MM.1S (cell line): ENCODE measurements at regions not wholly inside any gene's neighbourhood (a gene's known extent, or its start where the extent isn't known, plus 50 kb on each side); places are given as distances from the start of the nearest gene placed in this dataset.

ENCODE experiments used
- EZH2 ChIP-seq: fragments of 300-600 bp; sonication (generic); optimal IDR thresholded peaks from 2 replicates; pipeline ENCODE3; 2017; ENCODE audit warnings: low read depth, mild to moderate bottlenecking, antibody characterized with exemption, low read length, mixed read lengths
- EZH2phosphoT487 ChIP-seq: fragments of 300-600 bp; sonication (generic); IDR thresholded peaks from 2 replicates; pipeline ENCODE4 v1.6.1; 2018; ENCODE audit warnings: antibody characterized with exemption, low read length

- TF ChIP-seq EZH2: no peak
- TF ChIP-seq EZH2phosphoT487: no peak
Measured at GRCh38 chr3:88267-88666, 108.3 kb upstream of the CHL1 start.
